Stromal cell of bone marrow (primary cell): ENCODE measurements at regions not wholly inside any gene's neighbourhood (a gene's known extent, or its start where the extent isn't known, plus 50 kb on each side); places are given as distances from the start of the nearest gene placed in this dataset.
"Not testable (repeated sequence)": the region's sequence is repeated elsewhere in the genome, so short reads cannot be mapped to it uniquely, and the experiment has no call there.

Source experiments
- DNase-seq: peaks from one replicate; pipeline ENCODE4 v3.0.0-alpha.2; 2012; ENCODE audit warnings: low read depth

DNA sequence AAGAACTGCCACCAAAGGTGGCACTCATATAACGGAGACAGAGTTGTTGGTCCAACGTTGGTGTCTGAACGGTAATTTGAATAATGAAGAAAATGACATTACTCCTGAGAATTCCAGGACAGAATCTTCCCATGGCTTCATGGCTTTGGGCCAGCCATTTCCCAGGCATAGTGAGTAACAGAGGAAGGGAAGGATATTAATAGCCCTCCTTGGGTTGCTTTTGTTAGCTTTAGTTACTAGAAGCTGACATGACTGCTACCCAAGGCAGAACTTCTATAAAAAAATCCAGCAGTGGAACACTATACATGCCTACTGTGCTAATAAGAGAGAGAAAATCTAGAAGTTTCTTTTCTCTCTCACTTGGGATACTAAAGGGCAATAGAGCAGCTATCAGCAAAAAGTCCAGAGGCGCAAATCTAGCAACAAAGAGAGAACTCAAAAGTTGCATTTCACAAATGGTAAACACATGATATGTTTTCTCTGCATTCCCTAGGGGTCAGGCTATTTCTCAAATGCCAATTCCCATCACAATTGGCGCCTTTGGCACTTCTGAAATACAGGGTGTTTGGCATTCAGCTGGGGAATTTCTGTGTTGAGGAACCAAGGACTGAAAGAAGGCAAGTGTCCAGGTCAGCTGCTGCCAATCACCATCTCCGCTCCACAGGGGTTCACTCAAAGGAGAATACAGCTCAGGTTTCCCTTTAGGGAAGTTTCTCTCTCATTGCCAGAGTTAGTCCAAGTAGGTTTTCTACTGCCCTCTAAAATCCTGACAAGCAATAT lies 160.8 kb upstream of the KYNU start:
- peak; percentile 71 for DNase-seq

DNA sequence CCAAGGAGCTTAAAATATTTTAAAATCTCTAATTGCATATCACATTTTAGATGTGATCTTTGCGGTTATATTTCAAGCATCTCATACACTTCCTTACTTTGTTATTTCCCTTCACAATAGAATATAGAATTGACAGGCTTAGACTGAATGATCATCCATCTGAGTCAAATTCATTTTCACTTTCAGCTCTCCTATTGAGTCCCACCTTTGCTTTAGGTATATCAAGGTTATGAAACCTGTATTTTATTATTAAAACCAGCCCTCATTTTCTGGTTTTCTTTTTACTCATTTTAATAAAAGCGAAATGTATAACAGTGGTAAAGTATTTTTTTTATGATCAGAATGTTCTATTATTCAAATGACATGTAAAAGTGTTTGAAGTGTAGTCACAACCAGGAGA lies 162.9 kb upstream of the KYNU start:
- DNase-seq, result no peak

GRCh38 chr2:142710336-142710735 lies 167.1 kb upstream of the KYNU start:
- no peak for DNase-seq

DNA sequence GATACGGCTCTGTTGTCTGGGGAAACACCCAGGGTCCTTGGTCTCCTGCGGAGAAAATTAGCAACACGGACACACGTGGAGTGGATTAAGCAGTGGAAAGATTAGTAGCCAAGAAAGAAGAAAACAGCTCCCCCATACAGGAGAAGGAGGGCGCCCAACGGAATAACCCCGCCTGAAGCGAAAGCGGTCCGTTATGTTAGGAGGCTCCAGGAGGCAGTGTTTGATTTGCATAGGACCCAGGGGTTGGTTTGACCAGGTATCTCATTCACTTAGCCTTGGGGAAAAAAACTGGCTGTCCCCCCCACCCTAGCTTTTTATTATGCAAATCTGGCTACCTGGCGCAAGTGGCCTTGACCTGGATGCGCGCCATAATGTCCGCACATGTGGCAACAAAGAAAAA lies 170.1 kb upstream of the KYNU start:
- no peak for DNase-seq

DNA sequence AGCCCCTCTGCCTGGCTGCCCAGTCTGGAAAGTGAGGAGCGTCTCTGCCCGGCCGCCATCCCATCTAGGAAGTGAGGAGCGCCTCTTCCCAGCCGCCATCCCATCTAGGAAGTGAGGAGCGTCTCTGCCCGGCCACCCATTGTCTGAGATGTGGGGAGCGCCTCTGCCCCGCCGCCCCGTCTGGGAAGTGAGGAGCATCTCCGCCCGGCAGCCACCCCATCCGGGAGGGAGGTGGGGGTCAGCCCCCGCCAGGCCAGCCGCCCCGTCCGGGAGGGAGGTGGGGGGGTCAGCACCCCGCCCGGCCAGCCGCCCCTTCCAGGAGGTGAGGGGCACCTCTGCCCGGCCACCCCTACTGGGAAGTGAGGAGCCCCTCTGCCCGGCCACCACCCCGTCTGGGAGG lies 175.1 kb upstream of the KYNU start:
- not testable (repeated sequence) for DNase-seq

GRCh38 chr2:142695350-142696257 lies 181.9 kb upstream of the KYNU start:
- not testable (repeated sequence) for DNase-seq

- DNase-seq, result no peak
Observed at GRCh38 chr2:142694282-142694681, 183.2 kb upstream of the KYNU start.

DNA sequence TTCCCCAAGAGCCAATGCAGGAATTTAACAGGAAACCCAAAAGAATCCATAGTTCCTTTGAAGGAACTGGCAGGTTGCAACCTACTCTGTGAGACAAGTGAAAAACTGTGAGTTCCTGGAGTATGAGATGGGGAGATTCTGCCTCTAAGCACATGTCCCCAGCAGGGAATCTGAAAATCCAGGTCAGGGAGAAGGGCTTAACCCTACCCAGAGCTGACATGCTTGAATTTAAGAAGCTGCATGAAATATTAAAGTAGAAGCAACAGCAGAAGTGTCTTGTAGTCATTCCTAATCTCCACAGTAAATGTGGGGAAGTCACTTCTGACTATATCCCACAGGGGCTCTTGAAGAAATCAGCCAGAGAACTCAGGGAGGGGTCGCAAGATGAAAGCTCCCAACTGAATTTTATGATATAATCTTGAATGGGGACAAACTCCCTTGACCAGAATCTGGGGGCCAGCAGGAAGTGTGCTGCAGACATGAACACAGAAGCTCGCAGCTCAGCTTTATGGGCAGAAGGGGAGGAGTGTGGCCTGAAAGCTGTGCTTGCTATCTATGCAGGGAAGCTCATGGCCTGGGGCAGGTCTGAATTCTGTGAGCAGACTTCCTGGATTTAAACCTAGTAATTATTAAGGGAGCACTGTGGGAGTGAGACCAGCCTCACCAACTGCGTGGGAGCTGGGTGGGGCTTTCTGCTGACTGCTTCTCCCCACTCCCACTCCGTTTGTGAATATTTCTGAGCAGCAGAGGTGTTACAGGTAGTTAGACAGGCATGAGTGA lies 184.1 kb upstream of the KYNU start:
- DNase-seq, result no peak

DNA sequence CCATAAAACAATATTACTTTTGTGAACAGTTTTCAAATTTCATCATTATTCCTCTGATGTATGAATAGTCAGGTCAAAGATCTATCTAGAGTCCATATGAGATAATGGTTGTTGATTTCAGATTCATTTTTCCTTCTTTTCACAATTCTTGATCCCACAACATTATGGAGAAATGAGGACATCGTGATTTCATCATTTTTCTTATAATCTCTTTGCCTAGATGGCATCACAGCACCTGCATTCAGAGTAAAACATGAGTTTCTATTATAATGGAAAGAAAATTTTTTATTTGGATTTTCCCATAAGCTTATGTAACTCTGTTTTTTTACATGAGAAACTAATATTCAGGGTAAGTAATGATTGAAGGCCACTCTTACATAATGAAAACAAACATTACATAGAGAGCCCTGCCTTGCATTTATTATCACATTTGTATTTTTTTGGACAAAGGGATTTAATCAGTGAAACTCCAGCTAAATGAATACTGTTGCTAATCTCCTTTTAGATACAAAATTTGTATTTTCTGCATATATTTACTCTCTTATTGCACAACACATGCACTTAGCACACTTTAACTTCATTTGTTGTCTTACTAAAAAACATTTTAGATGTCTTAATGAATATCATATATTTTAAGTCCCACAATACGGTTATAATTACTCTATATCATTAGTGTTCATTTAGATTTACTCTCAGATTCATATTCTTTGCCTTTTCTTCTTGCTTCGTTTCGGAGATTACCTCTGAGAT lies 188.4 kb upstream of the KYNU start:
- DNase-seq, result no peak

GRCh38 chr2:142687509-142687908 lies 190.0 kb upstream of the KYNU start:
- no peak for DNase-seq

GRCh38 chr2:142687075-142687474 lies 190.4 kb upstream of the KYNU start:
- no peak for DNase-seq

GRCh38 chr2:142684667-142685066 lies 192.8 kb upstream of the KYNU start:
- DNase-seq, result no peak

DNA sequence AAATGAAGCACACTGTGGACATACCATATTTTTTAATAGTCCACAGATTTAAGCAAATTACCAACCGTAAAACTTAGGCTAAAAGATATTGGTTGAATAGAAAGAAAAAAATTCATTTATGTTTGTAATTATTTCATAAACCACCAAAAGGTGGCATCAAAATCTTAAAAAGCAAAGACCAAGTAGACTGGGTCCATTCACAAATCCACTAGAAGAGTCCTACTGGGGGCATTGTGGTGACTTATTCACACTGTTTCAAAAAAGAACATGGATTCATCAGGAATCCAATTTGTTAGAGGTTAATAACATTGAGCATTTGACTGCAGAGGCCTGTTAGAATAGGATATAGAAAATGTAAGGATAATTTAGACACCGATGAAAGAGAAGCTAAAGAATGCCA lies 194.9 kb upstream of the KYNU start:
- peak; percentile 36 for DNase-seq

DNA sequence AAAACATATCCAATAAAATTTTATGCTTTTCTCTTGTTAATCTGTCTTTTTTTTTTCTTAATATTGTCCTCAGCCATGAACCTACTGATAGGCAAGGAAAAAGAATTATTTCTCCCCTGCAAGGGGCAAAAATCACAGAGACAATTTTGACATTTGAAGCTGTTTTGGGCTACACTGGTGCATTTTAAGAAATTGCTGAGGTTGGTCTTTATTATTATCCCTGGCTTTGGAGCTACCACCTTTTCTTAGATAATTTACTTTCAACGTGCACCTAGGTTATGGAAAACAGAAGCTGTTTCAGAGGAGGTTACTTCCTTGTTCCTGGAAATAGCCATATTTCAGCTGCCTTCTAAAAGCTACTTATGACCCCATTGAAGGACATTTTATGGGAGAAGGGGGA lies 195.5 kb upstream of the KYNU start:
- DNase-seq, result no peak

DNA sequence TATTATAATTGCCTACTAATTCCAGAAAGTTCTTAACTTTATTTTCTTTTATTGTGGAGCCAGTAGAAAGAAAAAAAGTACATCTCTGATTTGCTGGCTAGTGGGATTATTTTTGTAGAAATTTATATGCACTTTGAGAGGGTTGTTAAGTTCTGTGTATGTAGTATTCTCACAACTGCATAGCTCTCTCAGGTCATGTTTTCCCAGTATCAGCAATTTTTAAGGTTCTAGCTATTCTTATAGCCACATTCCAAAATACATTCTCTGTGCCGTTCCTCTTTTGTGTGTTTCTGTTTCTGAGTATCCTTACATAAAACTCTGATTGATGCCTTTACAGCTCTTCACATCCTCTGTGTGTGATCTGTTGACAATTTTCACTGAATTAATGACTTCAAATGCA lies 199.3 kb upstream of the KYNU start:
- no peak for DNase-seq

DNA sequence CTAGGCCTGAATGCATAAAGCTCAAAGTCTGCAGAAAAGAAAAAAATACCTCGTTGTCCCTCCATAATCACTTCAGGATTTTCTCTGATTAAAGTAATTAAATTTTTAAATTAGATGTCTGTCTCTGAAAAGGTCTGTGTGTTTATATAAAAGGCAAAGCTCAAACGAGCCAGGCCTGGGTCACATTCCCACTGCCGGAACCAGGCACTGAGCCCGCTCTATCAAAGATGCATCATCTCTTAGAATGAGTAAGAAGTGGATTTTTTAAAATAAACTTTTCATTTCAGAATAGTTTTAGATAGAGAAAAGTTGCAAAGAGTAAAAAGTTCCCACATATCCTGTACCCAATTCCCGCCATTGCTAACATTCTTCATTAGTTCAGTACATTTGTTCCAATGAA lies 202.1 kb upstream of the KYNU start:
- DNase-seq, result peak; percentile 7

DNA sequence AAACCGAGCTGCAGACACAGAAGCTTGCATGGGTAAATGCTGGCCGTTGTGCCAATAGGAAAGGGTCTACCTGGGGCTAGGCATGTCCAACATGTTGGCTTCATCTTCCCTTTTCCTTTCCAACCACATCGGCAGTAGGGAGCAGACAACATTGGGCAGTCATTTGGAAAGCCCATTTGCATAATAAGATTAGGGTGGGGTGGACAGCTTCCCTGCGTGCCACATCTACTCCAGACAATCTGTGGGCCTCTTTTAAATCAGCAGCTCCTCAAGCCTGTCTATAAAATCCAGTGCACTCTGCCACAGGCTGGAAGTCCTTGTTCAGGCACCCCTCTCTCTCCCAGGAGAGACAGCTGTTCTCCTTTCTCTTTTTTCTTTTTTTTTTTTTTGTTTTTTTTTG lies 203.6 kb upstream of the KYNU start:
- no peak for DNase-seq

- DNase-seq, result no peak
Observed at GRCh38 chr2:142672698-142673097, 204.8 kb upstream of the KYNU start.

DNA sequence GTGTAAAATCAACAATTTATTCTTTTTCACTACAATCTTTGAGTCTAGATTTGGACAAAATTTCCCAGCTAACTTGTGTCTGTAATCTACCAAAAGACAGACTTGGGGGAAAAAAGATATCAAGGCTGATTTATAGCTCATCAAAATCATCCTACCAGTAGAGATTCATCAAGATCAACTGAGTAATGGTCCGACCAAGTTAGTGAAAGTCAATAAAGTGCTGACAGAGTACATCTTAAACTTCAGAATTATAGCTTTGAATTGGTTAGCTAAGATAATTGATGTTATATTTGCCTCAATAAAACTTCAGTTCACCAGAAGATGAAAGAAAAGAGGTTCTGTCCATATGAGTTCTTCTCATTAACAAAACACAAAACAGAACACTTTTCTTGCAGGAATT lies 207.1 kb upstream of the KYNU start:
- DNase-seq, result no peak

- no peak for DNase-seq
Observed at GRCh38 chr2:142668420-142668819, 209.0 kb upstream of the KYNU start.

GRCh38 chr2:142665241-142665640 lies 212.2 kb upstream of the KYNU start:
- DNase-seq, result no peak

DNA sequence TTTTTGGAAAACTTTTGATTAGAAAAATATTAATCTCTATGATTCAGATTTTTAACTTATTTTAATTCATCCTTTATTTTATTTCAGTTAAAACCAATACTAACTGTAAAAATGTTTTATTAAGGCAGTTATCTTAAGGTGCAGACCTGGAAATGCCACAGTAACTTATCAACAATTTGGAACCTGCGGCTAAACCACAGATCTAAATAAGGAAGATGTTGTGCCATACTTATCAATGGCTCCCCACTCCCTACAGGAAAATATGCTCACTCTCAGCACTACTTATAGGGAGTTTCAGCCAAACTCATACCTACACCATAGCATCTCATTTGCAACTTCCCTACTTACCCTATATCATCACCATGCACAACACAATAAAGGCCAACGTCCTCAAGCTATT lies 226.9 kb upstream of the KYNU start:
- DNase-seq, result no peak
